ENCODE measurements at regions not wholly inside any gene's neighbourhood (a gene's known extent, or its start where the extent isn't known, plus 50 kb on each side); places are given as distances from the start of the nearest gene placed in this dataset.
"Not testable (repeated sequence)": the region's sequence is repeated elsewhere in the genome, so short reads cannot be mapped to it uniquely, and the experiment has no call there.

- in situ Hi-C loops (cut with HindIII; ENCODE audit: low sequenced_read_pairs) = no loop called here
Measured at GRCh38 chr3:88000853-88001252, 58.0 kb downstream of the CGGBP1 start.

GRCh38 chr3:87997966-87998365, 60.8 kb downstream of the CGGBP1 start:
- in situ Hi-C loops (cut with HindIII; ENCODE audit: low sequenced_read_pairs) = no loop called here

- in situ Hi-C loops (cut with HindIII; ENCODE audit: low sequenced_read_pairs) = no loop called here
Measured at GRCh38 chr3:87997298-87997697, 61.5 kb downstream of the CGGBP1 start.

- in situ Hi-C loops (cut with HindIII; ENCODE audit: low sequenced_read_pairs) = no loop called here
Measured at GRCh38 chr3:87996882-87997281, 61.9 kb downstream of the CGGBP1 start.

GRCh38 chr3:87993566-87993965, 65.2 kb downstream of the CGGBP1 start:
- in situ Hi-C loops (cut with HindIII; ENCODE audit: low sequenced_read_pairs) = no loop called here

GRCh38 chr3:87987952-87988351, 70.9 kb downstream of the CGGBP1 start:
- in situ Hi-C loops (cut with HindIII; ENCODE audit: low sequenced_read_pairs) = no loop called here

GRCh38 chr3:87982421-87982820, 76.4 kb downstream of the CGGBP1 start:
- in situ Hi-C loops (cut with HindIII; ENCODE audit: low sequenced_read_pairs) = no loop called here

- in situ Hi-C loops (cut with HindIII; ENCODE audit: low sequenced_read_pairs) = no loop called here
Measured at GRCh38 chr3:87979527-87979926, 79.3 kb downstream of the CGGBP1 start.

GRCh38 chr3:87977765-87978164, 81.0 kb downstream of the CGGBP1 start:
- in situ Hi-C loops (cut with HindIII; ENCODE audit: low sequenced_read_pairs) = no loop called here

- in situ Hi-C loops (cut with HindIII; ENCODE audit: low sequenced_read_pairs) = no loop called here
Measured at GRCh38 chr3:87975716-87976115, 83.1 kb downstream of the CGGBP1 start.

GRCh38 chr3:87973906-87974305, 84.9 kb downstream of the CGGBP1 start:
- in situ Hi-C loops (cut with HindIII; ENCODE audit: low sequenced_read_pairs) = no loop called here

GRCh38 chr3:87969620-87970019, 89.2 kb downstream of the CGGBP1 start:
- in situ Hi-C loops (cut with HindIII; ENCODE audit: low sequenced_read_pairs) = no loop called here

GRCh38 chr3:87968668-87969067, 90.1 kb downstream of the CGGBP1 start:
- in situ Hi-C loops (cut with HindIII; ENCODE audit: low sequenced_read_pairs) = no loop called here

GRCh38 chr3:87958289-87958688, 100.5 kb downstream of the CGGBP1 start:
- in situ Hi-C loops (cut with HindIII; ENCODE audit: low sequenced_read_pairs) = no loop called here

GRCh38 chr3:87957575-87957974, 101.2 kb downstream of the CGGBP1 start:
- in situ Hi-C loops (cut with HindIII; ENCODE audit: low sequenced_read_pairs) = no loop called here

- in situ Hi-C loops (cut with HindIII; ENCODE audit: low sequenced_read_pairs) = no loop called here
Measured at GRCh38 chr3:87949879-87950208, 109.0 kb downstream of the CGGBP1 start.

- in situ Hi-C loops (cut with HindIII; ENCODE audit: low sequenced_read_pairs) = no loop called here
Measured at GRCh38 chr3:87949189-87949878, 109.5 kb downstream of the CGGBP1 start.

- in situ Hi-C loops (cut with HindIII; ENCODE audit: low sequenced_read_pairs) = not testable (repeated sequence)
Measured at GRCh38 chr3:87946007-87946406, 112.8 kb downstream of the CGGBP1 start.

GRCh38 chr3:87942256-87942655, 116.5 kb downstream of the CGGBP1 start:
- in situ Hi-C loops (cut with HindIII; ENCODE audit: low sequenced_read_pairs) = not testable (repeated sequence)

GRCh38 chr3:87924485-87924884, 134.3 kb downstream of the CGGBP1 start:
- in situ Hi-C loops (cut with HindIII; ENCODE audit: low sequenced_read_pairs) = no loop called here

- in situ Hi-C loops (cut with HindIII; ENCODE audit: low sequenced_read_pairs) = no loop called here
Measured at GRCh38 chr3:87920549-87920948, 138.3 kb downstream of the CGGBP1 start.

- in situ Hi-C loops (cut with HindIII; ENCODE audit: low sequenced_read_pairs) = no loop called here
Measured at GRCh38 chr3:87901141-87901540, 157.7 kb downstream of the CGGBP1 start.

GRCh38 chr3:87900061-87900460, 158.7 kb downstream of the CGGBP1 start:
- in situ Hi-C loops (cut with HindIII; ENCODE audit: low sequenced_read_pairs) = no loop called here

All from DLD1 (cell line).